Left lobe of liver (tissue), 2 donors: ENCODE measurements at regions not wholly inside any gene's neighbourhood (a gene's known extent, or its start where the extent isn't known, plus 50 kb on each side); places are given as distances from the start of the nearest gene placed in this dataset.

Experiments used
- ATAC-seq: fragments of 200-7000 bp; cut with Tn5 transposase; one replicate; pipeline ENCODE4 v1.9.1; 2020; ENCODE audit warnings: mild to moderate bottlenecking, moderate library complexity
- DNase-seq: peaks from one replicate; pipeline ENCODE4 v3.0.0-alpha.2; 2020; ENCODE audit warnings: low spot score
- donor health status: DM: no; HTN: no; CAD: no; lungs with moderate emphysema.
- donor health status: DM: no; HTN: yes; CAD: no.

- peak; percentile 70 for ATAC-seq
- DNase-seq, result no peak
These were observed 301.9 kb downstream of the ZEB2 start for GRCh38 chr2:144217853-144218633.

- DNase-seq (no peak), ATAC-seq (no peak)
These were observed 303.9 kb downstream of the ZEB2 start for GRCh38 chr2:144215701-144216675.

GRCh38 chr2:144215207-144215606 is 304.7 kb downstream of the ZEB2 start:
- ATAC-seq (no peak), DNase-seq (no peak)

GRCh38 chr2:144213797-144214196 is 306.1 kb downstream of the ZEB2 start:
- ATAC-seq (no peak), DNase-seq (no peak)

GRCh38 chr2:144211826-144212225 is 308.1 kb downstream of the ZEB2 start:
- ATAC-seq (no peak), DNase-seq (no peak)

- ATAC-seq, result no peak
- no peak for DNase-seq
These were observed 308.9 kb downstream of the ZEB2 start for GRCh38 chr2:144211065-144211464.

GRCh38 chr2:144210076-144210475 is 309.8 kb downstream of the ZEB2 start:
- no peak for DNase-seq
- no peak for ATAC-seq

- ATAC-seq (no peak), DNase-seq (no peak)
These were observed 311.0 kb downstream of the ZEB2 start for GRCh38 chr2:144208924-144209323.

- no peak for ATAC-seq
- no peak for DNase-seq
These were observed 313.9 kb downstream of the ZEB2 start for GRCh38 chr2:144206019-144206418.

DNA sequence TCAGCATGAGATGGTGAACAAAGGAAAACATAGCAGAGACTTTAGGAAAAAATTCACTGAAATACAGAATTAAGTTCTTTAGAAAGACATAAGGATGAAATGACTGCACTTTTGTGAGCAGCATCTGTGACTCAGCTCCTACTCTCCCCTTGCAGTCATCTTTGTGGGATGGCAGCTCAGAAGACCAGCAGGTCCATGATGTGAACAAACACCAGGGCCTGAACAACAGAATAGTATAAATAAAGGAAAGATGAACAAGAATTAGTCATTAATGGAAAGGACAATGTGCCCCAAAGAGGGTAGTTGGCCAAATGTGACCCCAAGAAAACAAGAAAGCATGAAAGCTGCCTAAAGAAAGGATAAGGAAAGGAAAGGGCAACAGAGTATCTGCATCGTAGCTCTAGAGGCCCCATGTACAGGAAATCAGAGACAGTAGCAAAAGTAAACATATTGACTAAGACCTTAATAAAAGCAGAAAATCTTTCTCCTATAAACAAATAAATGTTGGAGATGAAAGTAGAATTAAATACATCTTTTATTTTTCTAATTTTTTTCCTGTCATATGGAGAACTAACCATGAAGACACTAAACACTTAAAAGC is 318.0 kb downstream of the ZEB2 start:
- no peak for ATAC-seq
- no peak for DNase-seq

DNA sequence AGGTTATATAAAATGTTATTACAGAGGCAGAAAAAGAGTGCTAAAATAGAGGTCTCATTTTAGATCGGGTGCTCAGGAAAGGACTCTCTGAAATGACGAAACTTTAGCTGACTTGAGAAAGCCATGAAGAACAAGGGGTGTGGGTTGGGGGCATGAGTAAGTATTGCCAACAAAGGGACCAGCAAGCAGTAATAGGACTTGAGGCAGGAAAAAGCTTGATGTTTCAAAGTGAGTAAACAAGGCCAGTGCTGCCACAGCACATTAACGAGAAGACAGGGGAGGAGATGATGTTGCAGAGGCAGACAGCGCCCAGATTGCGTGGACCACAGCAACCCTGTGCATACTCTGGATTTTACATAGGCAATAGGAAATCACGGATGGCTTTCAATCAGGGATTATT is 318.8 kb downstream of the ZEB2 start:
- DNase-seq (no peak), ATAC-seq (no peak)

GRCh38 chr2:144198116-144198515 is 321.8 kb downstream of the ZEB2 start:
- no peak for DNase-seq

GRCh38 chr2:144194326-144195071 is 325.4 kb downstream of the ZEB2 start:
- no peak for ATAC-seq

More at GRCh38 chr2:144198116-144198515, 321.8 kb downstream of the ZEB2 start:
- no peak for ATAC-seq

GRCh38 chr2:144190908-144191605 is 328.9 kb downstream of the ZEB2 start:
- ATAC-seq (no peak), DNase-seq (no peak)

More at GRCh38 chr2:144194326-144195071, 325.4 kb downstream of the ZEB2 start:
- DNase-seq, result no peak

- ATAC-seq (no peak), DNase-seq (no peak)
These were observed 336.2 kb downstream of the ZEB2 start for GRCh38 chr2:144183727-144184126.

GRCh38 chr2:144181001-144181400 is 338.9 kb downstream of the ZEB2 start:
- no peak for DNase-seq

DNA sequence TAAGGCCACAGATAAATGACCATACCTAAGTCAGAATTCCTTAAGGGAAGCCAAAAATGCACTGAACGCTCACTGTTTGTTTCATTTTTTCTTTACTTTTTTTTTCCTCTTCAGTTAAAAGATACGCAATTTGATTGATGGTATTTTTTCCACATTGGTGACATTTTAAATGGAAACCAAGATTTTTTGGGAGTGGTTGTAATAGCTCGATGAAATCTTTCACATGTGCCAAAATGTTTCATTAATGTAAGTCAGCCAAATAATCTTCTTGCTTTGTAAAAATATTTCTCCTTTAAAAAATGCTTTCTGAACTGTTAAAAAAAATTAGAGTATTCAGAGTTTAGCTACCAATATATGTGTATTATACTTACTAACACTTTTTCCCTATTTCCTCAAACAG is 339.8 kb downstream of the ZEB2 start:
- DNase-seq (no peak), ATAC-seq (no peak)

More at GRCh38 chr2:144181001-144181400, 338.9 kb downstream of the ZEB2 start:
- ATAC-seq, result no peak

DNA sequence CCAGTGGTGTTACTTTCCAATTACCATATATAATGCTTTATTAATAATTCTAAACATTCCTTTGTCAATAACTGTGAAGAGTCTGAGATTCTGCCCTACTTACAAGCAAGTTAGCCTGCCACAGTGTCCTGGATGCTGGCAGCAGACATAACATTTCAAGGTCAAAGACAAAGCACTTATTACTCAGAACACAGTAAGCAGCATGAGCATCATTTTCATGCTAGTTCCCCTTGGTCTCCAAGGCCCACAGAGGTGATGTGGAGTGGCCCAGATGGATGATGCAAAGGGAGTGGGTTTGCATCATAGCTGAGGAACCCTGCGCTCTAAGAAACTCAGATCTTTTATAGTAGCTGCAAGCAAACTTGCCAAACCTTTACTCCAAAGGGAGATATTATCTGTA is 349.7 kb downstream of the ZEB2 start:
- DNase-seq, result no peak
- no peak for ATAC-seq

DNA sequence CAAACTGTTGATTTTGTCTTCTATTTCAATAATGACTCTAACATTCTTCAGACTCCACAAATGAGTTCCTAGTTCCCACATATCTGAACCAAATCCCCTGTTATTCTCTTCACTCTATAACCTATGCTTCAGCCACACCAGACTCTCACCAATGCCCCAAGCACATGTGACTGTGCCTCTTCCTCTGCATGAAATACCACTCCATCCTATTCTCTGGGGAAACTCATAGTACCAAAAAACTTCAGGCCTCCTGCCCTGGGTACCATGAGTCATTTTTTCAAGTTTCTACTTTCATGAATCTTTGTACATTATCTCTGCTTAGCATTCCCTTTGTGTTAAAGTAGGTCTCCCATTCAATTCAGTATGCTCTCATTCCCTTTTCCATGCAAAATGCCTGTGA is 353.2 kb downstream of the ZEB2 start:
- no peak for DNase-seq
- ATAC-seq, result no peak
